ENCODE measurements at regions not wholly inside any gene's neighbourhood (a gene's known extent, or its start where the extent isn't known, plus 50 kb on each side); places are given as distances from the start of the nearest gene placed in this dataset.

GRCh38 chr1:232533328-232533727, 96.6 kb downstream of the SIPA1L2 start:
- TF ChIP-seq CTCF (conservative IDR thresholded peaks at IDR 0.05) (no peak), ZFX (IDR thresholded peaks at IDR 0.05) (no peak)

Measured in C4-2B (cell line).